RKO (cell line): ENCODE measurements at regions not wholly inside any gene's neighbourhood (a gene's known extent, or its start where the extent isn't known, plus 50 kb on each side); places are given as distances from the start of the nearest gene placed in this dataset.
A peak's percentile ranks its signal among the peaks of the same experiment; 100 is the strongest.
"Not testable (repeated sequence)": the region's sequence is repeated elsewhere in the genome, so short reads cannot be mapped to it uniquely, and the experiment has no call there.

Experiments used
- DNase-seq: peaks from one replicate; pipeline ENCODE4 v3.0.0-alpha.2; 2016; ENCODE audit warnings: low spot score

DNA sequence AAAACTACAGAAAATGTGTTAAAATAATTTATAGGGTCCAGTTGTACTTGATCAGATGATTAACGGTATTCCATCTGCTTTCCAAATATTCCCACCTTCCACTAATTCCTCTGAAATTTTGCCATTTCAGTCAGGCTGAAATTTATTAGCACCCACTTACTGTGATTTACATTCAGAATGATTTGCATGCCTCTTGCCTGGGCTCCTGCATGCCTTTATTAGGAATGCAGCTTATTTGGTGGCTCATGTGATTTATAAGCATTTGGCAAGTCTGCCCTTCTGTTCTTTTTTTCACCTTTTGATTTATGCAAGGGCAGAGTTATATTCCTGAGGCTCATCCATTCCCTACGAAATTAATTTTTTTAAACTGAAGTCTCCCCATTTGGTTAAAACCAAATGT is 1594.5 kb upstream of the PIK3C3 start:
- DNase-seq: no peak

DNA sequence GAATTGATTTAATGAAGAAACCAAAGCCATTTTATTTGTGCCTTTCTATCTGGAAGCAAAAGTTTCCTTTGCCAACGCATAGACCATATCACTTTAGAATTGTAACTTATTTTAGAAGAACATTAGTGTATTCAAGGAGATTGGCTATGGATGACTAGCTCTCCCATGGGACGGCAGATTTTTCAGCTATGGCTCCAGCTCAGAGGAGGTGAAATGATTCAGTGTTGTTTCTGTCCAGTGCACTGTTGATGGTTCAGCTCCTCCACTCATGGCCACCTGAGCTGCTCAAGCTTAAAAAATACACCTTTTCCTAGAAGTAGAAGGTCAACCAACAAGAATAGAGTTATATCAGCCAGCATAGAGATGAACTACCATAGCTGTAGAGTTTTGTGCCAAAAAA is 1597.5 kb upstream of the PIK3C3 start:
- no peak for DNase-seq

DNA sequence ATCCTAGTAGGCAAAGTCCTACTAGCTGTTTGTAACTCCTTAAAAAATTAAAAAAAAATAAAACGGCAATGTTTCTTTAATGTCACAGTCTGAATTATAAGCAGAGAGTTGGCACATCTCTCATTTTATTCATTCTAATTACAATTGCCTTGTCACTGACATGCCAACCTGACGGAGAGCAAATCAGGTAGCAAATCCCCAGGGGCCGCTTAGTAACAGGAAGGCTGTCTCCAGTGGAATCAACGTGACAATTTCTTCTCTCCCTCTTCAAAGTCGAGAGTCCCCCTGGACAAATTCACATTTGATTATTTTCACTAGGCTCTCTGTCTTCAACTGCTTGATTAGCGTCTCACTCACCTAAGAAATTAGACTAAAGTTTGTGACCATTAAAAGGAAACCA is 1598.9 kb upstream of the PIK3C3 start:
- DNase-seq: no peak

DNA sequence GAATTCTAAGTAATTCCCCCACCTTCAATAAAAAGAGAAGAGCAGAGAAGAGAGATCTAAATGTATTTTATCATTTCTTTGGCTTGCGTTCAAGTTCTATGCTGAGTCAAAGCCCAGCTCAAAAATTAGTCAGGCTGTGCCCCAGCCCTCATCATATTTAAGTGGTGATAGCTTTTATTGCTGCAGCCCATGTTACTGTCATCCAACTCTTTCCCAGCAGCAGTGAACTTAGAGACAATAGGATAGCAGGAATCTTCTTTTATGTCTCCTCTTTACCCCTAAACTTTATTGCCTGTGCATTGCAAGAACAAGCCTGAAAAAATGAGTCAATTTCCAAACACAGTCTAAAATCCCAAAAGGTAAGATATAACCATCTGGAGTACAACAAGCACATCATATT is 1599.3 kb upstream of the PIK3C3 start:
- DNase-seq: peak; percentile 47

DNA sequence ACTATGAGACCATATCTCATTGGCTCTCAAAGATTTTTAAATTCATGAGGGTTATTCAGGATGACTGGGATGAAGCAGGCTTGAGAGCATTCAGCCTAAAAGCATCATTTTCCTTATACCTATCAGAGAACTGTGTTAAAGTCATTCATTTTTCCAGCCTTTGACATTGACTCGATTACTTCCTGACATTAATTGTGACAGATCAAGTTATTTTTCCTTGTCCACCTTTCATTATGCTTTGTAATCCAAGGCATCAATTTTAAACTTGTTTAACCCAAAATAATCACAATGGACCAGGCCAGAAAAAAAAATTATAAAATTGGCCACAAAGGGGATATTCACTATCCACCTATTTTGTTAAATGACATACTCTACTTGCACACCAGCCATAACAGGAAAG is 1606.8 kb upstream of the PIK3C3 start:
- DNase-seq: no peak

DNA sequence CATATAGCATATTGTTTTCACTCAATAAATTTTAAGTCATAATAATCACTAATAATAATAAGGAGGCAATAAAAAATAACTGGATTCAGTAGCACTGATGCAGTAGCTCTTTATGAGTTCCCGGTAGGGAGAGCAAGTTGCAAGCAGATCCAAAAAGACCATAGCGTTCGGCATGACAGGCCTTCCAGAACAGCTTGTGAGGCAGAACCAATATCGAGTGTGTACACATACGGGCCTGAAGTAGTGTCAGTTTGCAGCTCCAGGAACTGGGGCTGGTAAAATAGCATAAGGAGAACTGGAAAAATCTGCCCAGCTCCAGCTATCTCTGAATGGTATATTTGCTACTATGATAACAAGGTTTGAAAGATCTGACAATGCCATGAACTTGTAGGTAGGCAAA is 1607.8 kb upstream of the PIK3C3 start:
- DNase-seq: no peak

DNA sequence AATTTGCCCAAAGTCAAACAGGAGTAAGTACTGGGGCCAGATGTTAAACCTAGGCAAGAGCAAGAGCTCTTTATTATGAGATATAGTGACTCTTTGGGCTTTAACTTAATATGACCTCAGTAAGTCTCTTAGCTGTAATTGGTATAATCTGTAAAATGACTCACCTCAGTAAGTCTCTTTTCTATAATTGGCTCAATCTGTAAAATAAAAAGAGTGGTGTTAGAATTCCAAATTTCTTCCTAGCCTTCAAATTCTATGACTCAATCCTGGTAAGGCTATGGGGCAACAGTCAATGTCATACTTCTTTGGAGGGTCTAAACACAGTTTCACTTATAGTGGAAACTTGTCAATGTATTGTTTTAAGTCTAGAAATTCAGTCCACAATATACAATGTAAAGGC is 1608.9 kb upstream of the PIK3C3 start:
- DNase-seq: peak; percentile 1

DNA sequence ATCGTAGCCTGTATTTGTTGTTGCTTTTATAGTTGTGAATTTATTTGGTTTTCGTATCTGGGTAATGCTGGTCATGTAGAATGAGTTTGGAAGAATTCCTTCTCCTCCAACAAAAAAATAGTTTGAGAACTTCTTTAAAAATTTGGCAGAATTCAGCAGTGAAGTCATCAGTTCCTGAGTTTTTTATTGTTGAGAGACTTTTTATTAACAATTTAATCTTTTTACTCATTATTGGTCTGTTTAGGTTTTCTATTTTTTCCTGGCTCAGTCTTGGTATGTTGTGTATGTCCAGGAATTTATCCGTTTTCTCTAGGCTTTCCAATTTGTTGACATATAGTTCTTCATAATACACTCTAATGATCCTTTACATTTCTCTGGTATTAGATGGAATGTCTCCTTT is 1613.3 kb upstream of the PIK3C3 start:
- DNase-seq: no peak

DNA sequence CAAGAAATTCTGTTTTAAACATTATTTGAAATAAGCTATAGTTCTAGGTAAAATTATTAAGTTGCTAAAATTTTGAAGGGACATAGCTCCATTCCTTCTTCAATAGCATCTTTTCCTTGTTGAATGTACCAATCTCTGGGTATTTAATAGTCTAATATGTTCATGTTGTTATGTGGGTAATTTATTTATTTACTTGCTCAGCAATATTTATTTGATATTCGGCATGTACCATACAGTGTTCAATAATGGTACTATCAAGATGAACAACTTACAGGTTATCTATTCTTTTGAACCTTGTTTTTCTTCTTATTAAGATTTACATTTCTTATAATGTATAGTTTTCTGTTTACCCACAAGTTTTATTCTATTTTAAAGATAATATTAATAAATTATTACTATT is 1616.8 kb upstream of the PIK3C3 start:
- DNase-seq: no peak

DNA sequence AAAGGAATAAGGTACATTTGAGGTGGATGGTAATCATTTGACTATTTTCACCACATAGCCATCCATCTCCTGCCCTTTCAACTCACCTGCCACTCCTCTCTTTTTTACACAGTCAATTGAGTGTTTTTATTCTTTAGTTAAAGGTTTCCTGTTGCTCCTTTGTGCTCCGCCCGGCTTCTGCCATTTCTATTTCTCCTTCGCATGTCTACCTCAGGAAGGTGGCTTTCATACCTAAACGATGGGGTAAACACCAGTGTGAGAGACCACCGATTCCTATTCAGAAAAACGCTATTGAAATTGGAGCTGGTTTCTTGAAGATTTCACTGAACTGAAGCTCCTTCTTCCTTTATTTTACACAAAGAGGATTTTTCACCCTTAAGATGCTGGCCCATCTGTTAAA is 1628.0 kb upstream of the PIK3C3 start:
- no peak for DNase-seq

DNA sequence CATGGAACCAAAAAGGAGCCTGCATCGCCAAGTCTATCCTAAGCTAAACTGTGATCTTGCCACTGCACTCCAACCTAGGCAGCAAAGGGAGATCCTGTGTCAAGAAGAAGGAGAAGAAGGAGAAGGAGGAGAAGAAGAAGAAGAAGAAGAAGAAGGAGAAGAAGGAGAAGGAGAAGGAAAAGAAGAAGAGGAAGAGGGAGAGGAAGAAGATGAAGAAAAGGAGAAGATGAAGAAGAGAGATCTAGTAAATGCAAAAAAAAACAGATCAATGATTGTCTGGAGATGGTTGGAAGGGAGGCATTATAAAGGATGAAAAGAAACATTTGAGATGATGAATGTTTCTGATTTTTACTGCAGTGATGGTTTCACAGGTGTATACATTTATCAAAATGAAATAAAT is 1629.0 kb upstream of the PIK3C3 start:
- DNase-seq: no peak

DNA sequence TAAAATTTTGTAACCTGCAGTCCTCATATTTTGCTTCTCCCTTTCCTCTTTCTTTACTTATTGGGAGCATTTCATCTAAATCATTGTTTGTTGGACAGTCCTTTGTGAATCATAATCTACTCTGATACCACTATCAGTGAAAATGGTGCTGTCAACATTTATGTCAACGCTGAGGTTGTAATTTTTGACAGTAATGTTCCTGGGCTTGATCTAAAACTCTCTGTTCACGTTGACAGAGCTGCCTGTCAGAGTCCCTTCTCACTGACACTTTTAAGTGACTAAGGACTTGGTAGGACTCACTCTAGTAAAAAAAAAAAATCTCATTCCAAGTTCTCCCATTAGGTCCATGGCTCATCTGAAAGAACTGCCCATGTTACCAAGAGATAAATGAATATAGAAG is 1640.8 kb upstream of the PIK3C3 start:
- no peak for DNase-seq

DNA sequence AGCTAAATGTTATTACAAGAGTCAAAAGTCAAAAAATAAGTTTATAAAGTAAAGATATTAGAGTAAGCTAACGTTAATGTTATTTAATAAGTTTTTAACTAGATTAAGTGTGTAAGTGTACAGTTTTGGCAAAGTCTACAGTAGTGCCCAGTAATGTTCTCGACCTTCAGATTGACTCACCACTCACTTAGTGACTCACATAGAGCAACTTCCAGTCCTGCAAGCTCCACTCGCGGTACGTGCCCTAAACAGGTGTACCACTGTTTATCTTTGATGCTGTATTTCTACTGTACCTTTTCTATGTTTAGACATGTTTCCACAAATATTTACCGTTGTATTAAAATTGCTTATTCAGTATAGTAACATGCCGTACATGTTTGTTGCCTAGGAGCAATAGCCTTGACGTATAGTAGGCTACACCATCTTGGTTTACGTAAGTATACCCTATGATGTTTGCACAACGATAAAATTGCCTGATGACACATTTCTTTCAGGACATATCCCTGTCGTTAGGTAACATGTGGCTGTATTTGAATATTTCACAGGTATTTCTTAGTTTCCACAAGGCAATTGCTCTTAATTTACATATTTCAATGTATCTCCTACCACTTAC is 1641.9 kb upstream of the PIK3C3 start:
- DNase-seq: peak; percentile 5

DNA sequence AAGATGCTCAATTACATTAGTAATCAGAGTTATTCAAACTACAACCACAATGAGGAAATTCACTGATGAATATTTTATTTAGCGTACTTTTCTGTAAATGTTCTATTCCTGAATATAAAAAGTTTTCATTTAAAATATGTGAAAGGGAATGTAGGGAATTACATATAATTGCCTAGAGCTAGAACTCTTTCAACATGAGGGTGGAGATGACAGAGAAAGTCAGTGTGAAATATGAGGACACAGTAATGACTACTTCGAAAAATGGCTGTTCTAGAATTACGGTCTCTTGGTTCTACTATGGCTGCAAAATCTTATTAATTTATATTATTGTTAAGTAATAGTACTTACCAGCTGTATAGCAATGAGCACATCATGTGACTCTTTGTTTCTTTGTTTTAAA is 1647.4 kb upstream of the PIK3C3 start:
- no peak for DNase-seq

DNA sequence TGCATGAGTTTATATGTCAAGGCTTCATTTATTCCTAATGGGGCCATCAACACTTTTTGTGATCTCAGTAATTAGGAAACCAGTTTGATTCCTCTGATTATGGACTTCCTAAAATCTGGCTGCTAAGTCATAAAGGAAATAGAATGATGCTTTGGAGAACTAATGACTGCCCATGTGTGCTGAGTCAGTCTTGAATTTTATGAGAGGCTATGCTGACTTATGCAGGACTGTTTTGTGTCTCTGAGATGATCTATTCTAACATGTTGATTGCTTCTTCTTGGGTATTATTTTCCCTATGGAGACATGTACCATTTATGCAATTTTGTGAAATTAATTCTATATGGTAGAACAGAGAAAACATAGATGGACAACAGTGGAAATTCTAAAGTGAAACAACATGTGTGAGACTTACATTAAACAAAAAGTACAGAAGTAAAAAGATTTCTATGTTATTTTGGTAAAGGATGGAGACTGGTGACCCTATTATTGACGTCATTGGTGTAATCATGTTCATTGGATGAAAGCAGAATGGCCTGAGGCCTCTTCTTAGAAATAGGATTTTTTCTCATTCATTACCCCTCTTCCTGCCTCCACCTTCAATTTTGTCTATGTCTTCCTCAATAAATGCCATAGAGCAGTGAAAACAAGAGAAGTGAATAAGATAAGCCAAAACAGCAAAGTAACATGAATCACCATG is 1658.2 kb upstream of the PIK3C3 start:
- no peak for DNase-seq

DNA sequence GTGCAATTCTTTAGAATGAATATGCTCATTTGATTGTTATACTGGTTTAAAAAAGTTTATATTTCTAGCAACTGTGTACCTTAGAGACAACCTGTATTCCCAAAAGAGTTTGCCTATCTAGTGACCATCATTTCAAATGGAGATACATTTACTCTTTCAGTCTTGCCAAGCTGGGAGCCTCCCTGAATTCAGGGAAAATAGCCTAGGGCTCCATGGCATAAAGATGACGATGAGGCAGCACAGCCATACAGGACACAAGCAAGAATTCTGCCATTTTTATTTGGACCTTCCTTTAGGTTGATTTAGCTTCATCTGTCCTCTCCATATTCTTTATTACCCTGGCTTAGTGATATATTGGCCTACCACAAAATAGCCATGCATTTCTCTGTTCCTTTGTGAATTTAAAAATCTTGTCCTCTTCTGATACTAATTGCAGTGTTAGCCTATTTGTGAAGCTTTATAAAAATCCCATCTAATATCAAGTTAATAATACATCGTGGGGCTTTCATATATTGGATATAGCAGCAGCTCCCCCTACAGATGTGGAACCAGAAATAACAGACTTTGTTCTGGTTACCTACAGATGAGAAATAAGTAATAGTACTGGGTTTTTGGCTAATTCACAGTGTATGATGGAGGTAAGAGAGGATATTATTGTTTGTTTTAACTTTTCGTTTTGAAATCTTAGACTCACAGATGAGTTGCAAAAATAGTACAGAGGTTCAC is 1661.9 kb upstream of the PIK3C3 start:
- DNase-seq: no peak

DNA sequence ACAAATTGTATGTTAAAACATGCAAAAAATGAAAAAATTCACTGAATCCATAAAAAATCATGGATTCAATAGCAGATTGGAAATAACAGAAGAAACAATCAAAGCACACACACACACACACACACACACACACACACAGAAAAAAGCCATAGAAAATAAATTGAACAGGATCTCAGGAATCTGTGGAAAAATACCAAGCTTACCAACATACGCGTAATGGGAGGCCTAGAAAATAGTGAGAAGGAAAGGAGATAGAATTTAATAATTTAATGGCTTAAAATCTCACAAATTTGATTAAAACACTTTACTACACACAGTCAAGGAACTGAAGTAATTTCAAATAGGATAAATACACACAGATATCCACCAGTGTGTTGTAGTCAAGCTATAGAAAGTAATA is 1671.5 kb upstream of the PIK3C3 start:
- no peak for DNase-seq

DNA sequence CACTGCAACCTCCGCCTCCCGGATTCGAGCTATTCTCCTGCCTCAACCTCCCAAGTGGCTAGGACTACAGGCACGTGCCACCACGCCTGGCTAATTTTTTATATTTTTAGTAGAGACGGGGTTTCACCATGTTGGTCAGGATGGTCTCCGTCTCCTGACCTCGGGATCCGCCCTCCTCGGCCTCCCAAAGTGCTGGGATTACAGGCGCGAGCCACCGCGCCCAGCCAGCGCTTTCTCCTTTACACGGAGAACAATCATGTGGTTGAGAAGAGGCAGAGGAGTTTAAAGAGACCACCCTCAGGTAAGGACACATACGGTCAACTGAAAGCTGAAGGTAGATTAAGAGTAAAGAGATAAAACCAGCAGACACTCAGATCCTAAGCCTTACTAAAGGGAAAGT is 1673.7 kb upstream of the PIK3C3 start:
- not testable (repeated sequence) for DNase-seq

DNA sequence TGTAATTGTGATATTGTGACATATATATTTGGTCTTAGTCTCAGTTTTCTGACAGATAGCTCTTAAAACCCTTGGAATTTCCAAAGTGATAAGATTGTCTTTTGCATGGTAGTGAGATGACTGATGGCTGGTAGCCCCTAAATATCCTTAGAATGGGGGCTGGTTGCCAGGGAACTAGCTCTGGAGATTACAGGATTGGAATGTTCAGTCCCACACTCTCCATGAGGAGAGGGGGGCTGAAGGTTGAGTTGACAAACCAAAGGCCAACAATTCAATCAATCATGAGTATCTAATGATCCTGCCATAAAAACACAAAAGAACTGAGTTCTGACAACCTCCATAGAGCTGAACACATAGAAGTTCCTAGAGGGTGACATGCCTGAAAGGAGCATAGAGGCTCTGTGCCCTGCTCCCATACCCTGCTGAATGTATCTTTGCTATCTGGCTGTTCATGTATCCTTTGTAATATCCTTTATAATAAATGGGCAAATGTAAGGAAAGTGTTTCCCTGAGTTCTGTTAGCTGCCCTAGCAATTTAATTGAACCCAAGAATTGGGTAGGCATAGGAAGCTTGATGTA is 1680.3 kb upstream of the PIK3C3 start:
- no peak for DNase-seq

DNA sequence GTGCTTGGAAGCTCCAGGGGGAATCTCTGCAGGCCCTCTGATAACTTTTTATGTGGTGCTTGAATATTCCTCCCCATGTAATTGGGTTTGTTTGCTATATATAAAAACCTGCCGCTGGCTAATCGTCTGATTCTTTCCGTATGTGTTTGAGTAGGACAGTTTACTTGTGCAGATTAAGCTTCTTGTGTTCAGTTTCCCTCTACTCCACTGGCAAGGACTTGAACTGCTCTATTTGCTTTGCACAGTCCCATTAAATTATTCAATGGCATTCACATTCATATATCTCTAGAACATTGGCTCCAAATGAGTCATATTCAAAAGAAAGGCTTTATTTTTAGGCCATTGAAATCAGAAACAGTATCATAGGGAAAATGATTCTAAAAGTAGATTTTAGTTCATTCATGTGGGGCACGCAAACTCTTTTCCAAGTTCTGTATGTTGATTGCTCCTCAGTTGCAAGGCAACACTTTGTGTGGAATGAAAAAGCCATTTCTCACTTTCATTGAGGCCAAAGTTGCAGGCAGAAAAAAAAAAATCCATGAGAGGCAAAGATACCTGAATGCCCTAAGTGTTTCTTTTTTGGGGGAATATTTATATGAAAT is 1682.3 kb upstream of the PIK3C3 start:
- DNase-seq: no peak

DNA sequence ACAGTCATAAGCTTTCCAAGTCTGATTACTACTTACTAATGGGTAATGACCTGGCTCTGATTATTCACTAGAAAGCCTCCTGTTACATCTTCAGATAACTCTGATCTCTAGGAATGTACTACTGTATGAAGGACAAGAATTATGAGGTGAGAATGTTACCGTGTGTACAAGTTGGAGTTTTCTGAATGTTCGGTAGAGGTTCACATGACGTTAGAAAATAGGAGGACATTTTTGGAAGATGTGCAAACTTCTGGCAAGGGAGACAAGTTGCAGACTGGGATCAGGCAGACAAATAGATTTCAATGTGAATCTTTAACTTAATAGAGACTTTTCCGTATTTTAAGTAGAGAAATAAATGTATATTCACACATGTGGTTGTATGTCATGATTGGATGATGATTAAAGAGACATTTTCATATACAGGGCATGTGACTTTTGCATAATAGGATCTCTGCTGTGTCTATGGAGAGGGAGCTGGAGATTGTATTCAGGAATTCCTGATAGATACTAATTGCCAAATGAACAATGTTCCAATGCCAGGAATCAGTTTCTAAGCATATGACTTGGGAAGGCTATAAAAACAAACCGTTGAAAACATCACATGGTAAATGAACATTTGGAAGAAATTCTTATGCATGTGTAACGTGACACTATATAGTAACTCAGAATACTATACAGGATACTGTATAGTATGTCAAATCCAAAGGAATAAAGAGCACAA is 1695.8 kb upstream of the PIK3C3 start:
- DNase-seq: no peak

DNA sequence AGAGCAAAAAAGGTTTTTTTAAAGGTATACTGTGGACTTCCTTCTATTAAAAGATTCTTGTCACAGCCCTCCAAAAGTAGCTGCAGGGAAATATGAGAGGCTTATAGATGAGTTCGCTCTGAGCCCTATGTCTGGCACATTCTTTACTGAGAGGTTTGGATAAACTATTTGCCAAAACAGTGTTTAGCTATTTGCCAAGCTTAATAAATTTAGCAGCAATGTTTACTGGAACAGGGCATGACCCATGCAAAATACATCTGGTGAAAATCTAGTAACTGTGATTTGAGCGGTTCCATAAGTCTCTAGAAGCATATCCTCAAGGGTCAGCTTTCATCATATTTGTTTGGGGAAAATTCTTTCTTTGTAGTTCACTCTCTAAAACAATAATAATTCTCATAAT is 1696.7 kb upstream of the PIK3C3 start:
- DNase-seq: no peak
